GM10266 (cell line): ENCODE measurements at regions not wholly inside any gene's neighbourhood (a gene's known extent, or its start where the extent isn't known, plus 50 kb on each side); places are given as distances from the start of the nearest gene placed in this dataset.

Experiments used
- DNase-seq: peaks from one replicate; pipeline ENCODE4 v3.0.0; 2012; ENCODE audit errors: extremely low spot score
- CTCF ChIP-seq: IDR thresholded peaks from 2 replicates; pipeline ENCODE4 v1.5.1; 2012; ENCODE audit warnings: mild to moderate bottlenecking, low read depth; ENCODE audit not compliant: control insufficient read depth, insufficient read depth; ENCODE audit errors: missing control alignments

GRCh38 chr7:155365146-155365874 is 67.6 kb downstream of the INSIG1 start:
- no peak for DNase-seq
- TF ChIP-seq CTCF: no peak

DNA sequence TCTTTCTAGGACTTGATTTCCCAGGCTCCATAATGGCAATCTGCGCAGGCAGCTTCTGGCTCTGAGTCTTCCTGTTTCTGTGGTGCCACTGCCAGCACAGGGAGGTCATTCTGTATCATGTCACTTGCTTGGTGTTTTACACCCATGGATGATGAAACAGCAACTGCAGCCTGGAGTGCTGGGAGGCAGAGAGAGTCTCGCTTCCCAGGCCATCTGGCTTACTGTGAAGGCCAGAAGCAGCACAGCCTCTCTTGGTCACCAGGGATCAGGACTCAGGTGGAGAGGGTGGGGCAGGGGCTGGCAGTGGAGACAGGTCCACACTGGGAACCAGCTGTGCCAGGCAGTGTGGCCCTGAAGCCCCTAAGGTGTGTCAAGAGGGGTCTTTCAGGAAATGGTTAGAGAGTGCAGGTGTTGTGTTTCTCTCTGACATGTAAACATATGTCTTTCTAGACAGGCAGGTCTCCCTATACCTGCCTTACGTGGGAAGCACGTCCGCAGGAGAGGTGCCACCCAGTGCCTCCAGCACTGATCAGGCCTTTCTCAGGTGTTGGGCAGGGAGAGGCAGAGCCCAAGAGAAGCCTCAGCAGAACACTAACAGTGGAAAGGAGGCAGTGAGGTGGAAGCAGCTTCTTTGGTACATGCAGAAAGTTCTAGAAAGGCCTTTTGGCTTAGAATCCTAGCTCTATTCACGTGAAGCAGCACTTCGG is 71.4 kb downstream of the INSIG1 start:
- DNase-seq: no peak
- TF ChIP-seq CTCF: no peak

DNA sequence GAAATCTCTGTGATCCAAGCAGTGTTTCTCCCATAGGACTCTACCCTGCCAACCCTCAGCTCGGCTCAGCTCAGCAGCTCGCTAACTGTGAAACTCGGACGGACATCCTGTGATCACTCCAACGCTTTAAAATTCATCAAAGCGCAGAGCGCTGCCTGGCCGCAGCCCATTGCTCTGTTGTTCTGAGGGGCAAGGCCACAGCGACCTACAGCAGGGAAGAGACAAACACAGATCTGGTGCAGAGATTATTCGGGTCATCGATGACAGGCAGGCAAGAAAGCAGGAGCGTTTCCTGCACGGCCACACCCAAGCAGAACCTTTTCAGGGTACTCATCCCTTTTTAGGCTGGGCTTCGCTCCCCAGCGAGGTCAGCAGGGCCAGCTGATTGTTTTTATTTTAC is 72.1 kb downstream of the INSIG1 start:
- no peak for TF ChIP-seq CTCF
- no peak for DNase-seq

GRCh38 chr7:155371331-155371883 is 73.7 kb downstream of the INSIG1 start:
- DNase-seq: no peak
- no peak for TF ChIP-seq CTCF

GRCh38 chr7:155371884-155372781 is 74.5 kb downstream of the INSIG1 start:
- DNase-seq: peak; percentile 74
- TF ChIP-seq CTCF: peak; percentile 59

- no peak for DNase-seq
- no peak for TF ChIP-seq CTCF
Measured at GRCh38 chr7:155372782-155373358, 75.2 kb downstream of the INSIG1 start.
